GM18861 (cell line): ENCODE measurements at regions not wholly inside any gene's neighbourhood (a gene's known extent, or its start where the extent isn't known, plus 50 kb on each side); places are given as distances from the start of the nearest gene placed in this dataset.

Experiments
- ATAC-seq: cut with Tn5 transposase; IDR thresholded peaks from one replicate; pipeline ENCODE4 v1.9.1; 2021; ENCODE audit not compliant: unreplicated experiment

- ATAC-seq, result peak; percentile 28
Measured at GRCh38 chr3:111311126-111311525, 230.9 kb upstream of the CD96 start.

- ATAC-seq, result peak; percentile 96
Measured at GRCh38 chr3:111311709-111312235, 230.2 kb upstream of the CD96 start.

GRCh38 chr3:111314181-111314873 lies 227.7 kb upstream of the CD96 start:
- no peak for ATAC-seq

- ATAC-seq, result no peak
Measured at GRCh38 chr3:111314898-111315297, 227.1 kb upstream of the CD96 start.

GRCh38 chr3:111315930-111316587 lies 225.9 kb upstream of the CD96 start:
- ATAC-seq, result no peak

- no peak for ATAC-seq
Measured at GRCh38 chr3:111318289-111318688, 223.7 kb upstream of the CD96 start.

GRCh38 chr3:111319598-111319997 lies 222.4 kb upstream of the CD96 start:
- ATAC-seq, result peak; percentile 67

- no peak for ATAC-seq
Measured at GRCh38 chr3:111321786-111322185, 220.2 kb upstream of the CD96 start.

- no peak for ATAC-seq
Measured at GRCh38 chr3:111323019-111323418, 219.0 kb upstream of the CD96 start.

- no peak for ATAC-seq
Measured at GRCh38 chr3:111324151-111324550, 217.8 kb upstream of the CD96 start.

- ATAC-seq, result peak; percentile 59
Measured at GRCh38 chr3:111324645-111325044, 217.4 kb upstream of the CD96 start.

GRCh38 chr3:111325160-111325718 lies 216.8 kb upstream of the CD96 start:
- ATAC-seq, result no peak

GRCh38 chr3:111326144-111326995 lies 215.6 kb upstream of the CD96 start:
- ATAC-seq, result peak; percentile 39

GRCh38 chr3:111331306-111331705 lies 210.7 kb upstream of the CD96 start:
- ATAC-seq, result no peak

GRCh38 chr3:111331912-111332311 lies 210.1 kb upstream of the CD96 start:
- ATAC-seq, result no peak

GRCh38 chr3:111332488-111333080 lies 209.4 kb upstream of the CD96 start:
- ATAC-seq, result no peak

- no peak for ATAC-seq
Measured at GRCh38 chr3:111333642-111334041, 208.4 kb upstream of the CD96 start.

GRCh38 chr3:111335512-111336303 lies 206.3 kb upstream of the CD96 start:
- peak; percentile 69 for ATAC-seq

GRCh38 chr3:111336511-111336910 lies 205.5 kb upstream of the CD96 start:
- no peak for ATAC-seq
